Smooth muscle cell (in vitro differentiated cells): ENCODE measurements at regions not wholly inside any gene's neighbourhood (a gene's known extent, or its start where the extent isn't known, plus 50 kb on each side); places are given as distances from the start of the nearest gene placed in this dataset.

Experiments used
- DNase-seq: peaks from one replicate; lab custom pipeline; 2025; ENCODE audit not compliant: unreplicated experiment; lab: John Stamatoyannopoulos, UW
- H2AFZ ChIP-seq: fragments of 200-600 bp; sonication (generic); 2 replicates; pipeline ENCODE4 v1.6.0; 2016; ENCODE audit warnings: antibody characterized with exemption, low read depth, mild to moderate bottlenecking
- H3F3A ChIP-seq: fragments of 200-600 bp; sonication (generic); 2 replicates; pipeline ENCODE4 v1.6.0; 2017; ENCODE audit warnings: antibody characterized with exemption, low read depth
- H3K27ac ChIP-seq: fragments of 200-600 bp; sonication (generic); 2 replicates; pipeline ENCODE4 v1.5.1; 2016; ENCODE audit warnings: low read depth, mild to moderate bottlenecking
- H3K27me3 ChIP-seq: fragments of 200-600 bp; sonication (generic); 2 replicates; pipeline ENCODE4 v1.6.1; 2016; ENCODE audit warnings: low read depth, mild to moderate bottlenecking
- H3K36me3 ChIP-seq: fragments of 200-600 bp; sonication (generic); 2 replicates; pipeline ENCODE4 v1.5.1; 2016; ENCODE audit warnings: low read depth
- H3K4me1 ChIP-seq: fragments of 200-600 bp; sonication (generic); 2 replicates; pipeline ENCODE4 v1.5.1; 2016; ENCODE audit warnings: low read depth
- H3K4me2 ChIP-seq: fragments of 200-600 bp; sonication (generic); 2 replicates; pipeline ENCODE4 v1.6.0; 2016; ENCODE audit warnings: mild to moderate bottlenecking
- H3K4me3 ChIP-seq: fragments of 200-600 bp; sonication (generic); 2 replicates; pipeline ENCODE4 v1.5.1; 2016; ENCODE audit warnings: mild to moderate bottlenecking
- H3K79me2 ChIP-seq: fragments of 200-600 bp; sonication (generic); 2 replicates; pipeline ENCODE4 v1.6.0; 2016; ENCODE audit warnings: low read depth, mild to moderate bottlenecking
- H3K9ac ChIP-seq: fragments of 200-600 bp; sonication (generic); 2 replicates; pipeline ENCODE4 v1.6.0; 2016; ENCODE audit warnings: low read depth
- H3K9me3 ChIP-seq: fragments of 200-600 bp; sonication (generic); replicated peaks from 2 replicates; pipeline ENCODE4 v1.5.1; 2016; ENCODE audit warnings: low read depth
- H4K20me1 ChIP-seq: fragments of 200-600 bp; sonication (generic); 2 replicates; pipeline ENCODE4 v1.6.0; 2016; ENCODE audit warnings: low read depth
- WGBS: methylation state at CpG from one replicate; pipeline ENCODE4 v1.1.7; 2016; ENCODE audit warnings: low lambda C conversion rate; 5-methylcytosine and 5-hydroxymethylcytosine counted together
- TF ChIP-seq, protein P1 (sequence below): fragments of 200-600 bp; sonication (generic); IDR thresholded peaks from 2 replicates; pipeline ENCODE4 v1.5.1; 2017; ENCODE audit warnings: borderline replicate concordance, mild to moderate bottlenecking, antibody characterized with exemption; ENCODE audit not compliant: insufficient read depth, poor library complexity, severe bottlenecking

GRCh38 chr2:4831751-4832150 is 860.4 kb upstream of the SOX11 start:
- TF ChIP-seq, protein P1, sequence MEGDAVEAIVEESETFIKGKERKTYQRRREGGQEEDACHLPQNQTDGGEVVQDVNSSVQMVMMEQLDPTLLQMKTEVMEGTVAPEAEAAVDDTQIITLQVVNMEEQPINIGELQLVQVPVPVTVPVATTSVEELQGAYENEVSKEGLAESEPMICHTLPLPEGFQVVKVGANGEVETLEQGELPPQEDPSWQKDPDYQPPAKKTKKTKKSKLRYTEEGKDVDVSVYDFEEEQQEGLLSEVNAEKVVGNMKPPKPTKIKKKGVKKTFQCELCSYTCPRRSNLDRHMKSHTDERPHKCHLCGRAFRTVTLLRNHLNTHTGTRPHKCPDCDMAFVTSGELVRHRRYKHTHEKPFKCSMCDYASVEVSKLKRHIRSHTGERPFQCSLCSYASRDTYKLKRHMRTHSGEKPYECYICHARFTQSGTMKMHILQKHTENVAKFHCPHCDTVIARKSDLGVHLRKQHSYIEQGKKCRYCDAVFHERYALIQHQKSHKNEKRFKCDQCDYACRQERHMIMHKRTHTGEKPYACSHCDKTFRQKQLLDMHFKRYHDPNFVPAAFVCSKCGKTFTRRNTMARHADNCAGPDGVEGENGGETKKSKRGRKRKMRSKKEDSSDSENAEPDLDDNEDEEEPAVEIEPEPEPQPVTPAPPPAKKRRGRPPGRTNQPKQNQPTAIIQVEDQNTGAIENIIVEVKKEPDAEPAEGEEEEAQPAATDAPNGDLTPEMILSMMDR, result no peak
- H3K9me3 ChIP-seq, result no peaks in the 10 kb centered on the region
- no peak for DNase-seq

DNA sequence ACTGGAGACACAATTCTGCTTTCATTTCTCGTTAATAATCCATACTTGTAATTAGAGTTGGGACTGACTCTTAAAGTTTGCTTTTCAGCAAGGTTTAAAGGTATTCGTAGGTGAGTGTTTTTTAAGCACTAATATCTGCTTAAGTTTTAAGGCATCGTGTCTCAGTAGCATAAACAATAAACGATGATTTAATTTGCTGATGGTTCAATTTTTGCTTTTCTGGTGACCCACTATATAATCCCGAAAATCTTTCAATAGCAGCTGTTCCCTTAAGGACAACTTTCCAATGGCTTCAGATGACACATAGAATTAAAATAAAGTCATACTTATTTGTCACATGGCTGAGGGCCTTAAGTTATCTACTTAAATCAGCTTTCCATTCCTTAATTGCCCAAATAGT is 859.5 kb upstream of the SOX11 start:
- Histone ChIP-seq H3K27me3 (no peaks in the 10 kb centered on the region), H4K20me1 (no peaks in the 10 kb centered on the region), H3F3A (no peaks in the 10 kb centered on the region), H3K4me3 (no peak overlapping the region), H3K27ac (no peak overlapping the region), H2AFZ (no peak overlapping the region), H3K9ac (no peak overlapping the region), H3K79me2 (no peaks in the 10 kb centered on the region), H3K4me1 (no peaks in the 10 kb centered on the region), H3K4me2 (no peak overlapping the region), H3K9me3 (no peaks in the 10 kb centered on the region), H3K36me3 (no peaks in the 10 kb centered on the region)
- WGBS, result 91% methylated on average over 5 of the region's 5 CpGs
- TF ChIP-seq, protein P1, result no peak
- no peak for DNase-seq

More at GRCh38 chr2:4831751-4832150, 860.4 kb upstream of the SOX11 start:
- H2AFZ ChIP-seq, result no peak overlapping the region
- H3K4me3 ChIP-seq, result no peak overlapping the region
- H3K36me3 ChIP-seq, result no peaks in the 10 kb centered on the region
- no peaks in the 10 kb centered on the region for H4K20me1 ChIP-seq
- no peak overlapping the region for H3K27ac ChIP-seq
- H3F3A ChIP-seq, result no peaks in the 10 kb centered on the region
- H3K4me2 ChIP-seq, result no peak overlapping the region
- H3K9ac ChIP-seq, result no peak overlapping the region
- no peaks in the 10 kb centered on the region for H3K27me3 ChIP-seq
- no peaks in the 10 kb centered on the region for H3K79me2 ChIP-seq
- no peaks in the 10 kb centered on the region for H3K4me1 ChIP-seq

- no peaks in the 10 kb centered on the region for H3K36me3 ChIP-seq
- TF ChIP-seq, protein P1, result no peak
- 66% methylated on average over 2 of the region's 2 CpGs for WGBS
These were observed 853.6 kb upstream of the SOX11 start for GRCh38 chr2:4838626-4839025.

DNA sequence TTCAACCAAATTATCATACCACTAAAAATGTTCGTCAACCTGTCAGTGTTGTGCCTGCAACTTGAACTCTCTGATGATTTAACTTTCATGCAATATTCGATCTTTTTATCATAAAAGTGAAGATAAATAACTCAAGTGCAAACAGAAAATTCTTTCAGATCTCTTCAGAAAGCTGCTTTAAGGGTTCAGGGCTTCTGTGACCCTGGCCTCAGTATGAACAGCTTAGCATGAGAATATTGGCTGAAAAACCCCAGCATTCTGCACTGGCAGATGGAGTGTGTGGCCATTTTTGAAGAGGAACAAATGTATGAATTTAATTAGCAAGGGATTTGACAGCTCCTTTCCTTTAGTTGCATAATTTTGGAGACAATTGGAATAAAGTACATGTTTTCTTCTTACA is 851.4 kb upstream of the SOX11 start:
- no peaks in the 10 kb centered on the region for H3K9me3 ChIP-seq
- no peak overlapping the region for H2AFZ ChIP-seq
- no peak for DNase-seq
- no peaks in the 10 kb centered on the region for H3K27me3 ChIP-seq
- TF ChIP-seq, protein P1, result no peak
- no peaks in the 10 kb centered on the region for H3K4me1 ChIP-seq
- WGBS, result 71% methylated on average over 2 of the region's 2 CpGs
- H4K20me1 ChIP-seq, result no peaks in the 10 kb centered on the region
- H3K4me2 ChIP-seq, result no peak overlapping the region
- no peak overlapping the region for H3K27ac ChIP-seq
- H3F3A ChIP-seq, result no peaks in the 10 kb centered on the region
- no peak overlapping the region for H3K9ac ChIP-seq
- H3K79me2 ChIP-seq, result no peaks in the 10 kb centered on the region
- H3K4me3 ChIP-seq, result no peak overlapping the region
- no peaks in the 10 kb centered on the region for H3K36me3 ChIP-seq

More at GRCh38 chr2:4838626-4839025, 853.6 kb upstream of the SOX11 start:
- Histone ChIP-seq H3K9ac (no peak overlapping the region), H4K20me1 (no peaks in the 10 kb centered on the region), H3K4me2 (no peak overlapping the region), H3K27ac (no peak overlapping the region), H3K9me3 (no peaks in the 10 kb centered on the region), H3K27me3 (no peaks in the 10 kb centered on the region), H3K4me3 (no peak overlapping the region), H3F3A (no peaks in the 10 kb centered on the region), H3K4me1 (no peaks in the 10 kb centered on the region), H2AFZ (no peak overlapping the region), H3K79me2 (no peaks in the 10 kb centered on the region)
- no peak for DNase-seq
